HG02588 (cell line): ENCODE measurements at regions not wholly inside any gene's neighbourhood (a gene's known extent, or its start where the extent isn't known, plus 50 kb on each side); places are given as distances from the start of the nearest gene placed in this dataset.

ENCODE experiments used
- ATAC-seq: cut with Tn5 transposase; IDR thresholded peaks from one replicate; pipeline ENCODE4 v1.9.1; 2021; ENCODE audit warnings: mild to moderate bottlenecking, moderate library complexity; ENCODE audit not compliant: unreplicated experiment

DNA sequence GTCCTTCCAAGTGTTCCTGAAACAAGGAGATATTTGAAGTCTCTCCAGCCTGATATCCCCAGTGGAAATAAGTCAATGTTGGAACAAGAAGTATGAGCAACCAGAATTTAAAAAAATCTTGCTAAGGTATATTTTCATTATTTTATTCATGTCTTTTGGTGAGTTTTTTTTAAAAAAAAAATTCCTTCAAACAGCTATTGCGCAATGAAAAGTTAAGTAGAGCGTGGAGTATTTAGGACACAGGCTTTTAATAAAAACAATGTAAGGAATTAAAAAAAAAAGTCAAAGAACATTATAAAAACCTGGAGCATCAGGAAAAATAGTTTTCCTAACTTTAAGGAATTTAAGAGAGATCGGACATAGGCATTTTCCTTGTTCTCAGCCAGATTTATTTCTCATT, 940.4 kb downstream of the KCNJ2 start:
- no peak for ATAC-seq

DNA sequence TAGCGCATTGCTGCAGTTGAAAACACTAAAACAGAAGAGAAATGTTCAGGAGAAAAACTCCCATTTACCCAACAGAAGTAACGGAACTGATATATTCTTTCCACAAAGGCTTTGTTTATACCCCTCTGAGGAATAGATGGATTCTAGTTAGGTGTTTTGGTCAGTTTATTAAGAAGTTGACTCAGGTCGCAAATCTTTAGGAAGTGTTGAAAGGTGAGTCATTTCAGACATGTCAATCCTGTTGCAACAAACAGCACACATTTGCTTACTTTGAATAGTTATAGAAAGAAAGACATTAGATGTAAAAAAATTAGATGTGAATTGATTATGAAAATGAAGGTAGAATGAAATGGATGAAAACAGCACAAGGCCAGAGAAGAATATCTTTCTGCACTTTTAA, 941.0 kb downstream of the KCNJ2 start:
- ATAC-seq, result no peak

DNA sequence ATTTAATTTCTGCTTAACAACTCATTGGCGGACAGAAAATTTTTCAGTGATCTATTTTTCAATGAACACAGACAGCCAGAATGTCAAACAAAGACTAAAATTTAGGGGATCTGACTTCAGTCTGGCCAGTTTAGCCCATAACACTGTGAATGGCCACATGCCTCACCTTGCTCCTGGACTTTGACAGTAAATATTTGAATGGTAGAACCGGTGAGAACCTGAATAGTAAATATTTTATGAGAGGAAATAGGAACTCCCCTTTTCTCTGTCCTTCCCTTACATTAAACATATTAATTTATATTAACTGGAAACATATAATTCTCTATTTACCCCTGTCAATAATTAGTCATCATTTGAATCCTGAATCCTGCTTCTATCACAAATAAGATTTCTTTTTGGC, 942.1 kb downstream of the KCNJ2 start:
- ATAC-seq, result no peak

DNA sequence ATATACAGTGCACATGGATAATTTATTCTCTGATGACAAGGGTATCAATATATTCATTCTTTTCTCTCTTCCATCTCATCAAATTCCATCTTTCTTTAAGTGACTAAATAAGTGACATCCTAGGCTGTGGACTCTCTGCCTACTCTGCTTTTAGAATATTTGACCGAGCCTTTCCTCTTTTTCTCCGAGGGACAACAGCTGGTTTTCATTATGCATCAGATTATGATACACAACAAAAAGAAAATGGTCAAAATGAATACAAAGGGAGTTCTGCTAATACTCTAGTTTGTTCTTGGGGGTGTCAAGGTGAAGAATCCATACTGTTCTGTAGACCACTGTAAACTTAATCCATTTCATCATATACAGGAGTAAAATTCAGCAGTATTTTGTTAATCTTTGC, 942.6 kb downstream of the KCNJ2 start:
- ATAC-seq, result no peak

DNA sequence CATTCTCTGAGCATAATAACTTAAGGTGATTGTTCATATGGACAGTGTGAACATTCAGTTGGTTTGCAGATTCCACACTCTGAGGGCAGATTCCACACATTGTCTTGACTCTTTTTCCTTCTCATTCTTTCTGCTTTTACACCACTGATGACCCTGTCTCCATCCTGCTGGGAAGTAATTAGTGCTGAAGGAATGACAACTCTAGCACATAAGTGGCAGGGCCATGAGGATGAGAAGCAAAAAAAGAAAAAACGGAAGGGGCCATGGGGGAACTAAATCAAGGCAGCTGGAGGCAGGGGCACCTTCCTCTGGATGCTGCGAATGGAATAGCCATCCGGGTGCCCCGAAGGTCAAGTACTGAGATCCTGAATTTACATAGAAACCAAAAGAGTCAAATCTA, 944.0 kb downstream of the KCNJ2 start:
- no peak for ATAC-seq

DNA sequence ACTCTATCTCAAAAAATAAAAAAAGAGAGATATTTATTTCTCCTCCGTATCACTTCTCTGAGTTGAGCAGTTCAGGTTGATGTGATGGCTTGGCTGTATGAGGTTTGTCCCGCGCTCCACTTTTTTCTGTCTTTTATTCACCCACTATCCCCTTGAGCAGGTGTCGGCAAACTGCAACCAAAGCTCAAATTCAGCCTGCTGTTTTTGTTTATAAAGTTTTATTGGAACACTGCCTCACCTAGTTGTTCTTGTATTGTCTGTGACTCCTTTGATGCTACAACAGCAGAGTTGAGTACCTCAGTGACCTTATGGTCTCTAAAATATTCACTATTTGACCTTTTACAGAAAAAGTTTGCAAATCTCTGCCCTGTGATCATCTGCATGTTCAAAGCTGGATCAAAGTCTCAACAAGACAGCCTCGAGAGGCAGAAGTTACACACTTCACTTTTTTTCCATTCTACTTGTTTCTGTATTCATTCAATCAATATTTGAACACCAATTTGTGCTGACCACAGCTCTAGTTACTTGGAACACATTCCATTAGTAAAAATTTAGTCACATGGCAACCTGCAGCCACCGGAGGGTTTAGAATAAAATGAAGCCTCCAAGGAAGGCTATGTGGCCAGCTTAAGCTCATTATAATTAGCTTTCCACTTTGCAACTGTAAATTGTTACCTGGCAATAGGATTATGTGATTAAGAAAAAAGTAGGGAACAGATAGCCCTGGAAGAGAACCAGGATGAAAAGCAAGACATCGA, 945.8 kb downstream of the KCNJ2 start:
- ATAC-seq, result no peak

DNA sequence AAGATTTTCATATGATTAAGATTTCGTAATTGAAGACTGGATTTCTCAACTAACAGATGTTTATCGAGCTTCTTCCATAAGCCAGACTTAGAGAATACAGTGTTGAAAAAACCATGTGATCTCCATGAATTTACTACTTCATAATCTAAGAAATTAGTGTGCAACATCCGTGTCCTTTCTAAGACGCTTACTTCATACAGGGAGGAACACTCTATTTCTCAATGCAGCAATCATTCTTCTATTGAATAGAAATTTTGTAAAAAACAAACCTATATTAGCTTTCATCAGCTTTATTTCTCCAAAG, 946.3 kb downstream of the KCNJ2 start:
- ATAC-seq, result no peak

DNA sequence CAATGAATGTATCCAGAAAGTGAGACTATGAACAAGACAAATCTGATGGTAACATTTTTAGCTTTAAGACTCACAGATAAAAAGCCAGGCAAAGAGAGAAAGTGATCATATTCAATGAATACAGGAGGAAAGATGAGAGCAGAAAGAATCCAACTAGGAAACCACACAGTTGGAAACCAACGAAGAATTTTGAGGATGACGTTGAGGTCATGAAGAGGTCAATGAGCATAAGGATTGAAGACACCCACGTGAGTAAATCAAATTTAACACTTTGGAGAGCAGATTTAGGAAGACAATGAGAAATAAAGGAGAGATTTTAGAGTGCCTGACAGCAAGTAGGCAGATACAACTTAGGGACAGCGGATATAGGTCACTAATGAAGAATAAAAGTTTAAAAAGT, 948.1 kb downstream of the KCNJ2 start:
- ATAC-seq, result no peak

DNA sequence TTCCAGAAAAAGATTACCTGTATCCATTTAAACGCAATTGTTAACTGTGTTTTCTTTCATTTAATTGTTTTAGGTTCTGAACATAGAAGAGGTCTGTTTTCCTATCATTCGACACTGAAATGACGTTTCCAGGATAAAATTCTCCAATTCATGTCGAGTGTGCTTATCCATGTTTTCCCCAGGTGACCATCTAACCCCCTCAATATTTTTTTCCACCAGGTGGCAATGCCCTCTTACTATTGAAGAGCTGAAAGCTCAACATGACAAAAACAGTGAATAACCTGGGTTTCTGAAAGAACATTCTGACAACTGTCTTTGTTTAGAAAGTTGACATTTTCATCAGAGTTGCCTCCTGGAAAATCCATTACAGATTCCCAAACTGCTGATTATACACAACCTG, 948.7 kb downstream of the KCNJ2 start:
- ATAC-seq, result no peak

DNA sequence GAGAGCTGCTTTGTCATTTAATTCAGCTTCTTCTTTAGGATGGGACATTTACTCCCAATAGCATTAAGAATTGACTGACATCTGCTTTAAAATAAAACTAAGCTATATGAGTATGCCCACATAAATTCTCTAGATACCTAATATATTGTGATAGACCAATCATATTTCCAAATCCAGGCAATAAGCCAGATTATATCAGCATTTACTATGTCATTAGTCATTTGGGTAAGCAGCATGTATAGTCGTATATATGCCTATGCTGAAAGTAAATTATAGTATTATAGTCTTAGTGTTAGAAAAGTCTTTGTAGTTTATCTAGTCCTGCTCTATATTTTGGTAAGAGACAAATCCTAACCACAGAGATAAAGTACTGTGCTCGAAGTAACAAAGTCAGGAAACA, 958.1 kb downstream of the KCNJ2 start:
- ATAC-seq, result no peak

DNA sequence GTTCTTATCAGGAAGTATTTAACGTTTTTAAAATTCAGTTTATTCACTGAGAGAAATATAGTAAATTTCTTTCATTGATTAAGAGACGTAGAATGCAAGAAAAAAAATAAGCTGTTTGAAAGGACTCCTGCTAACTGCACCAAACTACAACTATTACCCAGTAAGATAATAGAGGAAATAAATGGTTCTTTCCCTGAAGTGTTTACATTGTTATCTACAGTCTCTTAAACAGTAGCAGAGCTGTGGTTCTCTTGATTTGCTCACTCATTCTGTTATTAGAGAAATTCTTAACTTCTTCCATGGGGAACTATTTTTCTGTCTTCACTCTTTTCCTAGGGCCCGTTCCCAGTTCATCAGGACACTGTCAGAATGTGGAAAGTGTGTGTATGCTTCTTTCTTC, 973.0 kb downstream of the KCNJ2 start:
- ATAC-seq, result no peak

DNA sequence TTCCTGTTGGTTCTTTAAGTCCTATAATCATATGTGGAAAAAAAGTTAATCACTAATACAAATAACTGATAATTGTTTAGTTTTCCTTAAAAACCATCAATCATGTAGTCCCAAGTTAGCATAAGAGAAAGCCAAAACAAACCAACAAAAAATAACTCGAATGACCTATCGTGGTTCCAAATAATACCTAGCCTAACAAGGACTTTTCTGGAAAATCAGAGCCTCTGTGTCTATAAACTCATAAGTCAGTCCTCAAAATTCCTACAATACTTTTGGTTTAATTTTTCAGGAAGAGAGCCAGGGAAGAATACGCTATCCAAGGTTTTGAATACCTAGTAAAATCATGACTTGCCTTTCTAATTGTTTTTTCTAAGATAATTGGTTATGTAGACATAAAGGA, 975.3 kb upstream of the SOX9 start:
- no peak for ATAC-seq

DNA sequence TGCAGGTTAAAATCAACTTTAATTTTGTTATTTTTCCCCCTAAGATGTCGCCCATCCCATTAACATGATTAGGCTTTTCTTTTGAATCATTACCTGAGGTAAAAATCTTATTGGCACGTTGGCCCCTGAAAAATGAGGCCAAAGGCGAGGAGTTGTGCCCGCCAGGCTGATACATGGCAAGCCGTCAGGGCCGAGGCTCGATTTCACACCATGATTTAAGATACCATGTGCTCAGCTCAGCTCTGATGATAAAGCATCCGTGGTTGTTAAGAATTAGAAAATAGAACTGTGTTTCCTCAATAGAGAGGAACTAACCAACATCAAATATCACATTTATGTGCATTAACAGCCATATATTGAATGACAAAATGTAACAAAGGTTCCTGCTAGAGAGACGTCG, 972.9 kb upstream of the SOX9 start:
- no peak for ATAC-seq

DNA sequence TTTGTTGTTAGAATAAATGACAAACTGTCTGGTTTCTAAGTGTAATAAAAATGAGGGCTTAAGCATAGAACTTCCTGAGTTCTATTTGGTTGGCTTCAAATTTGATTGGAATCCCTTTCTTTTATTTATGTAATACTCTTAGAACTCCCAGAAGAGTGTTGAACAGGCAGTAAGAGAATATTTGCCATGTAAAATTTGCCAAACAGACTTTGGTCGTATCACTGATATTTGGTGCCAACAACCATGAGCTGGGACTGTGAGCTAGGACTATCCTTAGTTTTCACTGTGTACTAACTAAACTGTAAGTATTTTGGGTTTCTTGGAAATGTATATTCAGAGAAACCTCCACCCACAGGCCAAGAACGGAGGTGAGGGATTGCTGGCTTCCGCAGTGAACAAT, 971.2 kb upstream of the SOX9 start:
- ATAC-seq, result no peak

DNA sequence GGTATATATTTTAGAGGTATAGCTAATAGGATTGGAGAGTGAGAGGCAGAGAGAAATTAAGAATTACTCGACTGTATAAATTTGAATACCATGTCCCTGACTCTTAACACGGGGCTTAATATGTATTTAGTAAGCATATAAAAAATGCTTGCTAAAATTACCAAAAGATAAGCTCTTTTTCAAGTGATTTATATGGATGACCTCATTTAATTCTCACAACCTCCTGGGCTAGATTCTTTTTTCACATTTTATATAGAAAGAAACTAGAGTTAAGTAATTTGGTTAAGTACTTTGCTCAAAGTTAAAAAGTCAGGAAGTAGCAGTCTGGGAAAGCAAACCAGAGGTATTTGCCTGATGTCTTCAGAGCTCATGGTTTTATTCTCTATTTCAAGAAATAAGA, 963.5 kb upstream of the SOX9 start:
- no peak for ATAC-seq

DNA sequence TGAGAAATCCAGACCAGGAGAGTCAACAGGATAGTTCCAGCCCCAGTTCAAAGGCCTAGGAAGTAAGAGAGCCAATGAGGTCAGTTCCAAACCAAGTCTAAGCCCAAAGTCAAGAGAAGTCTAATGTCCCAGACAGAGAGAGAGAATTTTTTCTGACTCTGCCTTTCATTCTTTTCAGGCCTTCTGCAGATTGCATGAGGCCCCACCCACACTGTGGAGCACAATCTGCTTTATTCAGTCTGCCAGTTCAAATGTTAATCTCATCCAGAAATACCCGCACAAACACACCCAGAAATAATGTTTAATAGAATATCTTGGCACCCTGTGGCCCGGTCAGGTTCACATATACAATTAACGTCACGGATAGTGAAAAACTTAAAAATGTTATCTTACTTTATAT, 962.4 kb upstream of the SOX9 start:
- no peak for ATAC-seq

DNA sequence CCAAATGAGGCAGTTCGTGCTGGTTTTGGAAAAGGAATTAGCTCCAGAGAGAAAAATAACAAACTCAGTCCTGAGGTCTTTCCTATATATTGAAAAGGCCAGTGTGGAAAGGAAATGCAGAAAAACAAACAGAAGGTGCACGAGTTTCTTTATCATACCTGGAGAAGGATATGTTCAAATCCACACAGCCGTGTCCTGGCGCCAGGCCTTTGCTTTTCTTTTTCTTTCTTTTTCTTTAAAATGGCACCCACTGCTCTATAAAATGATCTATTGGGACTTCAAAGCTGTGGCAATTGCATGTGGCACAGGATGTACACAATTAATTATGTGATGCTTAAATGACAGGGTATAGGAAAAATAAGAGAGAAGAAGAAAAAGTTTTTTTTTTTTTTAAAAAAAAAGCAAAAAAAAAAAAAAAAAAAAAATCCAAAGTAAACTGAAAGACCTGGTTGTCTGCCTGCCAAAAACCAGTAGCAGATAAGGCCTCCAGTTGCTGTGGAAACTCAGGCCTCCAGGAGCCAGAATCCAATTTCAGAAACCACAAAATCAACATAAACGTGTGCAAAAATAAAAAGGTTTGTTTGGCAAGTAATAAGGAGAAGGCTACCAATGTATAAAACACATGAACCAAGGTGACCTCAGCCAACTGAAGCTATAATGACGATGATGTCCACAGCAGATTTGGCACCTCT, 957.6 kb upstream of the SOX9 start:
- ATAC-seq, result no peak

DNA sequence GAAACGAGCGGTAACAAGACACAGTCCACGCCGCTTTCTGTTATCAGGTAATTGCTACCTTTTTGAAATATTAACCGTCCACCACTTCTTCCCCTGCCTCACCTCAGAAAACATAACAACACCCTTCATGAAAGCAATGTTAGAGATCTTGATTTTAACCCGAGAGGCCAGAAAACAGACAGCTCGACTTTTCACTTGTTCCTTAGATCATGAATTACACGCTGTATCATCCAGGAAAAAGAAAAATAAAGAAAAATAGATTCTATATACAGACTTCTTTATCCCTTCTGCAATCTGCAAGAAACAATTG, 957.1 kb upstream of the SOX9 start:
- no peak for ATAC-seq

DNA sequence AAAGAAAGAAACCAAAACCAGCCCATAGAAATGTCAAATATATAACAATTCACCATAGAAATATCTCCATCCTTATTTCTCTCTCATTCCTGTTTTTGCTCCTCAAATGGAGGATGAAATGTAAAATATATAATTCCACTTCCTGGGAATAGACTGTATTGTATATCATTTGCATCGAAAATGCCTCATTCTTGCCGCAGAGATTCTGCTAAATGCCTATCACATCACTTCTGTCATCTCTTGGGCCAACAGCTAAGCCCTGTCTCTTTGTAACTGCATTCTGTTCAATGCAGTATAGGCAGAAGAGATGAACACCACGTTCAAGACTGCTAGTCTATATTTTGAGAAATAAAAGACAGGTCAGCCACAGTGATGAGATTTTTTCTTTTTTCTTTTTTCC, 956.3 kb upstream of the SOX9 start:
- no peak for ATAC-seq

DNA sequence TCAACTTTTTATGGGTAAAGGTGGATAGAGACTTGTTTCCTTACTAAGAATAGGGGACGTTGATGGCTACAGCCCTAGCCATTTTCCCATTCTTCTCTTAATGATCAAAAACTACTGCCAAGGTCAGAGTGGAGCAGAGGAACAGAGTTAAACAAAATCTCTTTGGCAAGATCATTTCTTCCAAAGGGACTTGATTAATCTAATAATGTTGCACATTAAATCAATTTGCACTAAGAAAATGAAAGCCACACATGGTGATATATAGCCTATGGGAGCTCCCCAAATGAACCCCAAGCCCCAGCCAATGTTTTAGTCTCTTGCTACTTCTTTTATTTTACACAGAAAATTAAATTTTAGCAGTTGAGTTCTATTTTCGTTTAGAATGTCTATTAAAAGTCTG, 954.5 kb upstream of the SOX9 start:
- no peak for ATAC-seq

DNA sequence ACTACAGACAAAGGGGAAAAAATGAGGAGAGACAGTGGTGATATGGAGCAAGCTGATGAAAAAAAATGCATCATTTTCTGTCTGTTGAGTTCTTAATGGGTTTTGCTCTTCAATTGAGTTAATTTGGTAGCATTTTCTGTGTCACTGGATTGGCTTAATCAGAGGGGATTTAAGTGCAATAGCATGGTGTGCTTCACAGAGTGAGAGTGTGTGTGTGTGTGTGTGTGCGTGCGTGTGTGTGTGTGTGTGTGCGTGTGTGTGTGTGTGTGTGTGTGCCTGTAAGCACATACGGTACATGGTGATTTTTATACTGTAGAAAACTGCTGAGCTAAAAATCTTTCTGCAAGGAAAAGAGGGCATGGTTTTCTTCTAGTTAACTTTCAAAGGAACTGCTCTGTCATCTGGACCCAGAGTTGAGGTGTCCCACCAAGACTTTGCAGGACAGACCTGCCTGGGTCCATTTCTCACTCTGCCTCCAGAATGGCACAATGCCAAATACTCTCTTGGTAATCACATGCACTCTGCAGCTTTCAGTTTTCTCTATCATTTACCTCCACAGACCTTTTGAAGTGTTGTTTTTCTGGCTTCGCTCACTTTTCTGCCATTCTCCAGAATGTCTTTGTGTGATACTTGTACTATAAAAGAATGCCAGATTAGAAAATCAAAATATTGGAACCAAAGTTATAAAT, 952.6 kb upstream of the SOX9 start:
- no peak for ATAC-seq

DNA sequence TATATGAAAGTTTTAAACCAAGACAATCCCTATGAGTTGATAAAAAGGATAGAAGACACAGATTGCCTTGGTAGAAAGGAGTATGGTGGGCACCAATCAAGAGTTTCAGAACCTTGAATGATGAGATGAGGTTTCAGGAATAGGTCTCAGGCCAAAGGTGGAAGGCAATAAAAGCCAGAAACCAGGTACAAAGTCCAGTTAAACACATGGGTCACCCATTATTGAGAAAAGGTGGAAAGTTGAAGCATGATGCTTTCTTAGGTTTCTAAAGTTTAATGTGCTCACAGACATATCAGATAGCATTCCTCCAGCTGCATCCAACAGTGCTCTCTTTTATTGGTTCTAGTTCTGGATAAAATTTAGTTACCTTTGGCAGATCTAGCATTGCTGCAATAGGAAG, 950.8 kb upstream of the SOX9 start:
- ATAC-seq, result no peak

DNA sequence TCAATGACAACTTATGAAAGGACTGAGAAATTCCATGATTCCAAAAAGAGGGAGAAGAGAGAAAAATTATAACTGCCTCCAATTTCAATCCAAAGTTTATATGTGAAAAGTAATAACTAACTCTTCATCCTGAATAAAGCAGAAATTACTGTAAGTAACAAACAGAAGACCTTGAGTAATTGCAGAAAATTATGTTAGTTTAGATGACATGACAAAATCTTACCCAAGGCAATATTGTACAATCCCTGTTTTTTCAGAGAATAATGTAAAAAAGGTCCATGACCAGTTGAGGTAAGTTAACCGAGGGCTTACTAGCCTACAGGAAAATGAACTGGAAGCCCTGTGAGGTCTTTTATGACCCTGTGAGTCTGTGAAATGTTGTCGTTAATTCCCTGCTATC, 949.5 kb upstream of the SOX9 start:
- ATAC-seq, result no peak
